LNCAP (cell line): ENCODE measurements at regions not wholly inside any gene's neighbourhood (a gene's known extent, or its start where the extent isn't known, plus 50 kb on each side); places are given as distances from the start of the nearest gene placed in this dataset.

Source experiments
- CTCF ChIP-seq: fragments of 450-650 bp; IDR thresholded peaks from 2 replicates; pipeline ENCODE4 v1.5.1; 2017; ENCODE audit warnings: mild to moderate bottlenecking

GRCh38 chr2:211117026-211117425 is 560.6 kb downstream of the CPS1 start:
- no peak for TF ChIP-seq CTCF

GRCh38 chr2:211126256-211126655 is 569.9 kb downstream of the CPS1 start:
- no peak for TF ChIP-seq CTCF

- TF ChIP-seq CTCF: no peak
These were observed 571.1 kb downstream of the CPS1 start for GRCh38 chr2:211127501-211127900.

GRCh38 chr2:211128287-211128686 is 571.9 kb downstream of the CPS1 start:
- TF ChIP-seq CTCF: no peak

- TF ChIP-seq CTCF: no peak
These were observed 573.4 kb downstream of the CPS1 start for GRCh38 chr2:211129798-211130197.

GRCh38 chr2:211132046-211132445 is 575.6 kb downstream of the CPS1 start:
- TF ChIP-seq CTCF: no peak

- no peak for TF ChIP-seq CTCF
These were observed 576.2 kb downstream of the CPS1 start for GRCh38 chr2:211132573-211132972.

GRCh38 chr2:211133766-211134165 is 577.4 kb downstream of the CPS1 start:
- no peak for TF ChIP-seq CTCF
